Prostate gland (tissue), 2 donors: ENCODE measurements at regions not wholly inside any gene's neighbourhood (a gene's known extent, or its start where the extent isn't known, plus 50 kb on each side); places are given as distances from the start of the nearest gene placed in this dataset.

ENCODE experiments used
- DNase-seq: peaks from one replicate; pipeline ENCODE4 v3.0.0-alpha.2; 2019; ENCODE audit warnings: low spot score
- H3K27ac ChIP-seq, 2 donors: fragments of 200-600 bp; sonication (generic); 2 replicates each; pipeline ENCODE4 v1.5.1; 2017 to 2019
- H3K27me3 ChIP-seq: fragments of 200-600 bp; sonication (generic); replicated peaks from 2 replicates; pipeline ENCODE4 v1.5.1; 2019; ENCODE audit not compliant: insufficient read depth
- H3K36me3 ChIP-seq, 2 donors: fragments of 200-600 bp; sonication (generic); 1 replicate in 1 of 2; 2 replicates in 1 of 2; pipeline versions ENCODE4 v1.5.1 to v1.8.1; 2017 to 2019
- H3K4me1 ChIP-seq: fragments of 200-600 bp; sonication (generic); replicated peaks from 2 replicates; pipeline ENCODE4 v1.5.1; 2019
- H3K4me3 ChIP-seq, 2 donors: fragments of 200-600 bp; sonication (generic); 2 replicates each; pipeline ENCODE4 v1.5.1; 2017 to 2019
- H3K9me3 ChIP-seq: fragments of 200-600 bp; sonication (generic); 2 replicates; pipeline ENCODE4 v1.5.1; 2017
- CTCF ChIP-seq, 4 experiments: fragments of 200-600 bp in 2 of 4; fragments of 450-650 bp in 2 of 4; sonication (generic) in 2 of 4; IDR thresholded peaks; 1 replicate in 3 of 4; 2 replicates in 1 of 4; pipeline ENCODE4 v1.5.1; 2016 to 2019; ENCODE audit warnings: antibody characterized with exemption in 4 of 4, mild to moderate bottlenecking in 2 of 4, moderate library complexity in 2 of 4
- POLR2A ChIP-seq: fragments of 450-650 bp; IDR thresholded peaks from one replicate; pipeline ENCODE4 v1.6.1; 2016; ENCODE audit warnings: antibody characterized with exemption, mild to moderate bottlenecking
- POLR2AphosphoS5 ChIP-seq: sonication (generic); formaldehyde crosslinking; IDR thresholded peaks from one replicate; pipeline ENCODE4 v1.6.1; 2017; ENCODE audit warnings: antibody characterized with exemption
- WGBS: methylation state at CpG from one replicate; pipeline ENCODE4 v1.1.5; 2018; 5-methylcytosine and 5-hydroxymethylcytosine counted together
- intact Hi-C: fragments of 100-400 bp; cut with DNase I; formaldehyde crosslinking; loops from one replicate; pipeline ENCODE4 v1.14.2; 2022

GRCh38 chr19:28258829-28259228 lies 954.1 kb downstream of the UQCRFS1 start:
- TF ChIP-seq POLR2AphosphoS5 (no peak), CTCF (IDR thresholded peaks at IDR 0.05) (no peak), POLR2A (no peak)
- H3K27ac ChIP-seq: no peak overlapping the region
- intact Hi-C loops: no loop called here
- H3K27me3 ChIP-seq: no peaks in the 10 kb centered on the region
- no peaks in the 10 kb centered on the region for H3K4me1 ChIP-seq
- peak; percentile 55 for DNase-seq
- H3K36me3 ChIP-seq: no peaks in the 10 kb centered on the region
- H3K4me3 ChIP-seq: no peak overlapping the region
- no peaks in the 10 kb centered on the region for H3K9me3 ChIP-seq
- 16% methylated on average over 3 of the region's 3 CpGs for WGBS

GRCh38 chr19:28257396-28257795 lies 955.6 kb downstream of the UQCRFS1 start:
- DNase-seq: no peak
- no peak overlapping the region for H3K27ac ChIP-seq
- H3K4me3 ChIP-seq: no peak overlapping the region
- no peaks in the 10 kb centered on the region for H3K4me1 ChIP-seq
- WGBS: 24% methylated on average over 1 of the region's 1 CpG
- intact Hi-C loops: no loop called here
- no peaks in the 10 kb centered on the region for H3K9me3 ChIP-seq
- H3K36me3 ChIP-seq: no peaks in the 10 kb centered on the region
- no peaks in the 10 kb centered on the region for H3K27me3 ChIP-seq
- no peak for TF ChIP-seq POLR2A
- no peak for TF ChIP-seq CTCF (IDR thresholded peaks at IDR 0.05)
- TF ChIP-seq POLR2AphosphoS5: no peak

GRCh38 chr19:28247243-28247642 lies 965.7 kb downstream of the UQCRFS1 start:
- WGBS: 87% methylated on average over 2 of the region's 2 CpGs
- Histone ChIP-seq H3K4me1 (no peaks in the 10 kb centered on the region), H3K36me3 (no peaks in the 10 kb centered on the region), H3K4me3 (no peak overlapping the region), H3K9me3 (no peaks in the 10 kb centered on the region), H3K27me3 (no peaks in the 10 kb centered on the region), H3K27ac (no peak overlapping the region)
- TF ChIP-seq CTCF (IDR thresholded peaks at IDR 0.05) (no peak), POLR2AphosphoS5 (no peak), POLR2A (no peak)
- DNase-seq: no peak
- intact Hi-C loops: no loop called here

- Histone ChIP-seq H3K27me3 (no peaks in the 10 kb centered on the region), H3K36me3 (no peaks in the 10 kb centered on the region), H3K4me3 (no peak overlapping the region), H3K4me1 (no peaks in the 10 kb centered on the region), H3K9me3 (no peaks in the 10 kb centered on the region), H3K27ac (no peak overlapping the region)
- DNase-seq: no peak
- TF ChIP-seq POLR2A: no peak
- no peak for TF ChIP-seq POLR2AphosphoS5
- TF ChIP-seq CTCF (IDR thresholded peaks at IDR 0.05): no peak
- intact Hi-C loops: no loop called here
- WGBS: 93% methylated on average over 3 of the region's 3 CpGs
Measured at GRCh38 chr19:28245937-28246336, 967.0 kb downstream of the UQCRFS1 start.

GRCh38 chr19:28244966-28245365 lies 968.0 kb downstream of the UQCRFS1 start:
- 94% methylated on average over 6 of the region's 6 CpGs for WGBS
- no peak for TF ChIP-seq POLR2AphosphoS5
- TF ChIP-seq POLR2A: no peak
- TF ChIP-seq CTCF (IDR thresholded peaks at IDR 0.05): no peak
- Histone ChIP-seq H3K27ac (no peak overlapping the region), H3K4me1 (no peaks in the 10 kb centered on the region), H3K9me3 (no peaks in the 10 kb centered on the region), H3K27me3 (no peaks in the 10 kb centered on the region), H3K4me3 (no peak overlapping the region), H3K36me3 (no peaks in the 10 kb centered on the region)
- intact Hi-C loops: no loop called here
- no peak for DNase-seq
